ENCODE measurements at regions not wholly inside any gene's neighbourhood (a gene's known extent, or its start where the extent isn't known, plus 50 kb on each side); places are given as distances from the start of the nearest gene placed in this dataset.

- ATAC-seq, result no peak
- no peaks in the 10 kb centered on the region for H3K27me3 Mint-ChIP-seq (ENCODE audit: insufficient read depth, low read depth, poor library complexity)
- no peaks in the 10 kb centered on the region for H3K27me3 ChIP-seq (ENCODE audit: insufficient read depth)
- no peak overlapping the region; the same call in 1 of the 2 replicates for H3K27ac Mint-ChIP-seq
- H2AFZ ChIP-seq, result no peak overlapping the region
- H4K20me1 ChIP-seq (replicated peaks; ENCODE audit: insufficient read depth), result no peaks in the 10 kb centered on the region
- no peaks in the 10 kb centered on the region for H3K36me3 Mint-ChIP-seq (ENCODE audit: low read depth)
- H3K4me1 ChIP-seq (ENCODE audit: insufficient read depth), result no peaks in the 10 kb centered on the region
- H3K4me3 ChIP-seq, result no peak overlapping the region
- H3K4me2 ChIP-seq, result no peak overlapping the region
- TF ChIP-seq EZH2 (IDR thresholded peaks at IDR 0.05; ENCODE audit: low read depth, unreplicated experiment) (no peak), ZNF462 (CRISPR knock-in tag; IDR thresholded peaks at IDR 0.05) (no peak), ZNF331 (CRISPR knock-in tag; IDR thresholded peaks at IDR 0.05; ENCODE audit: low read depth) (no peak), POLR2AphosphoS5 (IDR thresholded peaks at IDR 0.05; ENCODE audit: low read depth) (no peak), CTCF (conservative IDR thresholded peaks at IDR 0.05; ENCODE audit: low read depth in 2 of 2) (0 out of 4 replicates have a peak, but pooled peaks of 1 of the 2 experiments have one; percentile 4), STAT1 (IDR thresholded peaks at IDR 0.05; ENCODE audit: unreplicated experiment) (no peak), ZNF114 (CRISPR knock-in tag; IDR thresholded peaks at IDR 0.05) (no peak), EZH2phosphoT487 (IDR thresholded peaks at IDR 0.05; ENCODE audit: unreplicated experiment) (no peak)
- H3K4me1 Mint-ChIP-seq, result no peaks in the 10 kb centered on the region
- H3K9me2 ChIP-seq (ENCODE audit: insufficient read depth), result no peaks in the 10 kb centered on the region
- H3K9me3 Mint-ChIP-seq, result peaks cover 5% of the 10 kb centered on the region; the same call in 1 of the 3 replicates
- H3K4me3 Mint-ChIP-seq, result no peak overlapping the region
- H3K79me2 ChIP-seq (replicated peaks; ENCODE audit: insufficient read depth), result no peaks in the 10 kb centered on the region
- H3K36me3 ChIP-seq (ENCODE audit: insufficient read depth), result no peaks in the 10 kb centered on the region
- no peak overlapping the region for H3K27ac ChIP-seq (ENCODE audit: low read depth)
- H3F3A ChIP-seq (replicated peaks; ENCODE audit: low read depth), result no peaks in the 10 kb centered on the region
- no peak for DNase-seq (ENCODE audit: low spot score)
These were observed 332.9 kb downstream of the COL12A1 start for GRCh38 chr6:74872754-74873476.

Measured in GM23338 (cell line).